Neural cell (in vitro differentiated cells): ENCODE measurements at regions not wholly inside any gene's neighbourhood (a gene's known extent, or its start where the extent isn't known, plus 50 kb on each side); places are given as distances from the start of the nearest gene placed in this dataset.

ENCODE experiments used
- H2AFZ ChIP-seq: fragments of 200-600, 300-800 bp; sonication (generic), shearing (Covaris generic); 2 replicates; pipeline ENCODE4 v1.6.0; 2014; ENCODE audit warnings: low read depth, mild to moderate bottlenecking, antibody characterized with exemption, low read length, moderate library complexity
- H3F3A ChIP-seq: fragments of 200-600 bp; shearing (Covaris generic); 2 replicates; pipeline ENCODE4 v1.6.1; 2016; ENCODE audit warnings: mild to moderate bottlenecking, moderate library complexity, mixed read lengths, antibody characterized with exemption, low read length; ENCODE audit not compliant: insufficient read depth, poor library complexity, severe bottlenecking
- H3K27ac ChIP-seq: fragments of 200-600, 300-800 bp; sonication (generic), shearing (Covaris generic); 2 replicates; pipeline ENCODE4 v1.5.1; 2014; ENCODE audit warnings: mild to moderate bottlenecking, low read length, moderate library complexity
- H3K27me3 ChIP-seq: fragments of 300-800, 200-600 bp; sonication (generic), shearing (Covaris generic); 2 replicates; pipeline ENCODE4 v1.6.0; 2014; ENCODE audit warnings: mild to moderate bottlenecking, low read depth, low read length, moderate library complexity; ENCODE audit not compliant: insufficient read depth
- H3K36me3 ChIP-seq: fragments of 300-800, 200-600 bp; sonication (generic), shearing (Covaris generic); 2 replicates; pipeline ENCODE4 v1.5.1; 2014; ENCODE audit warnings: mild to moderate bottlenecking, antibody characterized with exemption, low read length, moderate library complexity; ENCODE audit not compliant: insufficient read depth
- H3K4me2 ChIP-seq: fragments of 300-800, 200-600 bp; sonication (generic), shearing (Covaris generic); 2 replicates; pipeline ENCODE4 v1.6.0; 2014; ENCODE audit warnings: mild to moderate bottlenecking, low read length
- H3K4me3 ChIP-seq: fragments of 300-800, 200-600 bp; sonication (generic), shearing (Covaris generic); 2 replicates; pipeline ENCODE4 v1.5.1; 2014; ENCODE audit warnings: mild to moderate bottlenecking, low read length, moderate library complexity
- H3K79me2 ChIP-seq: fragments of 200-600 bp; shearing (Covaris generic); replicated peaks from 2 replicates; pipeline ENCODE4 v1.6.0; 2014; ENCODE audit warnings: mild to moderate bottlenecking, low read length, moderate library complexity; ENCODE audit not compliant: insufficient read depth
- H3K9ac ChIP-seq: fragments of 300-800, 200-600 bp; sonication (generic), shearing (Covaris generic); 2 replicates; pipeline ENCODE4 v1.6.1; 2016; ENCODE audit warnings: mild to moderate bottlenecking, low read length, mixed read lengths
- H3K9me2 ChIP-seq: fragments of 200-600 bp; shearing (Covaris generic); 2 replicates; pipeline ENCODE4 v1.6.1; 2016; ENCODE audit warnings: mild to moderate bottlenecking, low read length, mixed read lengths; ENCODE audit not compliant: insufficient read depth
- H3K9me3 ChIP-seq: fragments of 200-600, 300-800 bp; sonication (generic), shearing (Covaris generic); 2 replicates; pipeline ENCODE4 v1.6.1; 2016; ENCODE audit warnings: mild to moderate bottlenecking, mixed run types, low read length, moderate library complexity, mixed read lengths
- H4K20me1 ChIP-seq: fragments of 200-600 bp; shearing (Covaris generic); 2 replicates; pipeline ENCODE4 v1.6.1; 2016; ENCODE audit warnings: mild to moderate bottlenecking, mixed run types; ENCODE audit not compliant: insufficient read depth
- EP300 ChIP-seq: fragments of 450-650 bp; conservative IDR thresholded peaks from 2 replicates; pipeline ENCODE4 v1.6.1; 2014; ENCODE audit warnings: antibody characterized with exemption, mild to moderate bottlenecking, moderate library complexity; ENCODE audit not compliant: poor library complexity, severe bottlenecking
- EZH2 ChIP-seq: fragments of 200-600, 300-800 bp; shearing (Covaris generic), sonication (generic); IDR thresholded peaks from 2 replicates; pipeline ENCODE4 v1.6.1; 2014; ENCODE audit warnings: antibody characterized with exemption, low read length, borderline replicate concordance, mild to moderate bottlenecking; ENCODE audit not compliant: insufficient read depth, poor library complexity, severe bottlenecking
- MXI1 ChIP-seq: fragments of 450-650 bp; conservative IDR thresholded peaks from 2 replicates; pipeline ENCODE4 v1.6.1; 2014; ENCODE audit warnings: antibody characterized with exemption, mild to moderate bottlenecking; ENCODE audit not compliant: poor library complexity, severe bottlenecking
- POLR2AphosphoS5 ChIP-seq: IDR thresholded peaks from 2 replicates; pipeline ENCODE4 v1.6.1; 2012
- RAD21 ChIP-seq: fragments of 450-650 bp; conservative IDR thresholded peaks from 2 replicates; pipeline ENCODE4 v1.6.1; 2014; ENCODE audit warnings: antibody characterized with exemption, mild to moderate bottlenecking, moderate library complexity
- REST ChIP-seq: IDR thresholded peaks from 2 replicates; pipeline ENCODE4 v1.6.1; 2012; ENCODE audit warnings: borderline replicate concordance
- SMC3 ChIP-seq: fragments of 450-650 bp; conservative IDR thresholded peaks from 2 replicates; pipeline ENCODE4 v1.6.1; 2014; ENCODE audit warnings: antibody characterized with exemption, mild to moderate bottlenecking, moderate library complexity; ENCODE audit not compliant: poor library complexity
- TAF1 ChIP-seq: IDR thresholded peaks from 2 replicates; pipeline ENCODE4 v1.6.1; 2012; ENCODE audit warnings: low read depth
- TF ChIP-seq, protein P1 (sequence below): fragments of 450-650 bp; IDR thresholded peaks from 2 replicates; pipeline ENCODE4 v1.5.1; 2014; ENCODE audit warnings: antibody characterized with exemption, mild to moderate bottlenecking, moderate library complexity; ENCODE audit not compliant: poor library complexity, severe bottlenecking

DNA sequence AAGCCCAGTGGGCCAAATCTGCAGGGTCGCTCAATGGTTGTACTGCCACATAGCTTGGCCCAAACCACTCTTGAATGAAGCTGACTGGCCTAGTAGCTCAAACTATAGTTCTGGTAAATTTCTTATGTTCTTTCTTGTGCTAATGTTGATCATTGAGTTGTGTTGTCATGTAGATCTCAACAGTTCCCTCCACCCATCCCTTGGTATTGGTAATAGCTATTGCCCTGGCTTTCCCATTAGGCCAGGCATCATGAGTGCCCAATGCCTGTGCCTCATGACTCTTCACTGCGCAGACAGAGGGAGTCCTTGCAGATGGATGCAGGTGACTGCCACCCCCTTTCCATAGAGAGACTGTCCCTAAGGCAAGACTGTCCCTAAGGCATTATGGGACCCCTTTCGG, 988.4 kb downstream of the KCNMA1 start:
- TF ChIP-seq REST (no peak), TAF1 (no peak), SMC3 (no peak), EZH2 (no peak), POLR2AphosphoS5 (no peak), RAD21 (no peak), EP300 (no peak), MXI1 (no peak)
- TF ChIP-seq, protein P1, sequence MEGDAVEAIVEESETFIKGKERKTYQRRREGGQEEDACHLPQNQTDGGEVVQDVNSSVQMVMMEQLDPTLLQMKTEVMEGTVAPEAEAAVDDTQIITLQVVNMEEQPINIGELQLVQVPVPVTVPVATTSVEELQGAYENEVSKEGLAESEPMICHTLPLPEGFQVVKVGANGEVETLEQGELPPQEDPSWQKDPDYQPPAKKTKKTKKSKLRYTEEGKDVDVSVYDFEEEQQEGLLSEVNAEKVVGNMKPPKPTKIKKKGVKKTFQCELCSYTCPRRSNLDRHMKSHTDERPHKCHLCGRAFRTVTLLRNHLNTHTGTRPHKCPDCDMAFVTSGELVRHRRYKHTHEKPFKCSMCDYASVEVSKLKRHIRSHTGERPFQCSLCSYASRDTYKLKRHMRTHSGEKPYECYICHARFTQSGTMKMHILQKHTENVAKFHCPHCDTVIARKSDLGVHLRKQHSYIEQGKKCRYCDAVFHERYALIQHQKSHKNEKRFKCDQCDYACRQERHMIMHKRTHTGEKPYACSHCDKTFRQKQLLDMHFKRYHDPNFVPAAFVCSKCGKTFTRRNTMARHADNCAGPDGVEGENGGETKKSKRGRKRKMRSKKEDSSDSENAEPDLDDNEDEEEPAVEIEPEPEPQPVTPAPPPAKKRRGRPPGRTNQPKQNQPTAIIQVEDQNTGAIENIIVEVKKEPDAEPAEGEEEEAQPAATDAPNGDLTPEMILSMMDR: no peak
- Histone ChIP-seq H3K36me3 (no peaks in the 10 kb centered on the region), H2AFZ (no peak overlapping the region), H3K9ac (no peak overlapping the region), H3K27ac (no peak overlapping the region), H3K4me2 (no peak overlapping the region), H3K27me3 (no peaks in the 10 kb centered on the region), H4K20me1 (no peaks in the 10 kb centered on the region), H3K9me2 (no peaks in the 10 kb centered on the region), H3K4me3 (no peak overlapping the region), H3K9me3 (no peaks in the 10 kb centered on the region), H3K79me2 (no peaks in the 10 kb centered on the region), H3F3A (no peaks in the 10 kb centered on the region)

- Histone ChIP-seq H3K4me3 (no peak overlapping the region), H3K9me3 (no peaks in the 10 kb centered on the region), H3K4me2 (no peak overlapping the region), H3K27ac (no peak overlapping the region), H3K9ac (no peak overlapping the region), H2AFZ (no peak overlapping the region), H4K20me1 (no peaks in the 10 kb centered on the region), H3K27me3 (no peaks in the 10 kb centered on the region), H3K9me2 (no peaks in the 10 kb centered on the region), H3K79me2 (no peaks in the 10 kb centered on the region), H3K36me3 (no peaks in the 10 kb centered on the region), H3F3A (no peaks in the 10 kb centered on the region)
- TF ChIP-seq POLR2AphosphoS5 (no peak), MXI1 (no peak), SMC3 (no peak), EP300 (no peak), TAF1 (no peak), RAD21 (no peak), EZH2 (no peak), REST (no peak)
- TF ChIP-seq, protein P1: no peak
These were observed 990.3 kb downstream of the KCNMA1 start for GRCh38 chr10:76647301-76647700.
